ENCODE measurements at regions not wholly inside any gene's neighbourhood (a gene's known extent, or its start where the extent isn't known, plus 50 kb on each side); places are given as distances from the start of the nearest gene placed in this dataset.

DNA sequence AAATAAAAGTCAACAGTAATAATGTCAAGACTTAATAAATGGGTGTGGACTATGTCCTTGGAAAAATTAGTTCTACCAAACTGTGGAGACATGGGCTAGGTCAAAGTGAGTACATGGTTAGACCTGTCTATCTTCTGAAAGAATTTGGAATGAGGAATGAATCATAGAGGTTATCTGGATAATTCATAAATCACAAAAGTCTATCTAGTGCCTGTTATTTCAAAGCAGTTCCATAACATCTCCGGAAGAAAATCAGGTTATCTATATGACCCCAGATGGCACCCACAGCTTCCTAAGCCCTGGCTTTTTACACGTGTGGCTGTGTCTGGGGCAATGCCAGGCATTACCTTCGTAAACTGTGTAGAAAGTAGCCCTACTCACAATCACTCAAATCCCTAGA is 272.0 kb downstream of the ETAA1 start:
- TF ChIP-seq, protein P1, sequence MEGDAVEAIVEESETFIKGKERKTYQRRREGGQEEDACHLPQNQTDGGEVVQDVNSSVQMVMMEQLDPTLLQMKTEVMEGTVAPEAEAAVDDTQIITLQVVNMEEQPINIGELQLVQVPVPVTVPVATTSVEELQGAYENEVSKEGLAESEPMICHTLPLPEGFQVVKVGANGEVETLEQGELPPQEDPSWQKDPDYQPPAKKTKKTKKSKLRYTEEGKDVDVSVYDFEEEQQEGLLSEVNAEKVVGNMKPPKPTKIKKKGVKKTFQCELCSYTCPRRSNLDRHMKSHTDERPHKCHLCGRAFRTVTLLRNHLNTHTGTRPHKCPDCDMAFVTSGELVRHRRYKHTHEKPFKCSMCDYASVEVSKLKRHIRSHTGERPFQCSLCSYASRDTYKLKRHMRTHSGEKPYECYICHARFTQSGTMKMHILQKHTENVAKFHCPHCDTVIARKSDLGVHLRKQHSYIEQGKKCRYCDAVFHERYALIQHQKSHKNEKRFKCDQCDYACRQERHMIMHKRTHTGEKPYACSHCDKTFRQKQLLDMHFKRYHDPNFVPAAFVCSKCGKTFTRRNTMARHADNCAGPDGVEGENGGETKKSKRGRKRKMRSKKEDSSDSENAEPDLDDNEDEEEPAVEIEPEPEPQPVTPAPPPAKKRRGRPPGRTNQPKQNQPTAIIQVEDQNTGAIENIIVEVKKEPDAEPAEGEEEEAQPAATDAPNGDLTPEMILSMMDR (IDR thresholded peaks at IDR 0.05), result no peak
- no peak for TF ChIP-seq POLR2A (IDR thresholded peaks at IDR 0.05)
